DND-41 (cell line): ENCODE measurements at regions not wholly inside any gene's neighbourhood (a gene's known extent, or its start where the extent isn't known, plus 50 kb on each side); places are given as distances from the start of the nearest gene placed in this dataset.

ENCODE experiments used
- ATAC-seq: fragments of 200-7000 bp; cut with Tn5 transposase; 3 replicates; pipeline ENCODE4 v1.9.1; 2021; ENCODE audit warnings: low read depth; ENCODE audit not compliant: insufficient read depth
- DNase-seq: peaks from one replicate; pipeline ENCODE4 v3.0.0-alpha.2; 2020
- H2AFZ ChIP-seq: 2 replicates; pipeline ENCODE4 v1.6.0; 2012; ENCODE audit warnings: low read depth, low read length
- H3K27ac ChIP-seq: 2 replicates; pipeline ENCODE4 v1.5.1; 2012; ENCODE audit warnings: low read length, inconsistent platforms
- H3K27me3 ChIP-seq: fragments of 200-600 bp; sonication (generic); 2 replicates; pipeline ENCODE4 v1.6.0; 2012; ENCODE audit warnings: low read length, mild to moderate bottlenecking, inconsistent platforms; ENCODE audit not compliant: insufficient read depth, poor library complexity
- H3K36me3 ChIP-seq: 2 replicates; pipeline ENCODE4 v1.5.1; 2012; ENCODE audit warnings: low read length, inconsistent platforms; ENCODE audit not compliant: insufficient read depth
- H3K4me1 ChIP-seq: 2 replicates; pipeline ENCODE4 v1.5.1; 2012; ENCODE audit warnings: mild to moderate bottlenecking, low read length; ENCODE audit not compliant: insufficient read depth
- H3K4me2 ChIP-seq: 2 replicates; pipeline ENCODE4 v1.6.0; 2012; ENCODE audit warnings: mild to moderate bottlenecking, moderate library complexity, low read length, inconsistent platforms; ENCODE audit not compliant: insufficient read depth
- H3K4me3 ChIP-seq, 2 experiments: fragments of 200-600 bp in 1 of 2; shearing (Covaris generic) in 1 of 2; 2 replicates each; pipeline ENCODE4 v1.5.1; 2012 to 2016; ENCODE audit warnings: inconsistent platforms in 2 of 2, low read length in 2 of 2, mild to moderate bottlenecking in 2 of 2, low read depth in 1 of 2, moderate library complexity in 1 of 2
- H3K79me2 ChIP-seq: 2 replicates; pipeline ENCODE4 v1.6.0; 2012; ENCODE audit warnings: low read length, inconsistent platforms; ENCODE audit not compliant: insufficient read depth
- H3K9ac ChIP-seq: 2 replicates; pipeline ENCODE4 v1.6.0; 2012; ENCODE audit warnings: low read depth, mild to moderate bottlenecking, inconsistent platforms, low read length, moderate library complexity
- H3K9me3 ChIP-seq: 2 replicates; pipeline ENCODE4 v1.5.1; 2012; ENCODE audit warnings: low read length, moderate library complexity, mild to moderate bottlenecking, inconsistent platforms; ENCODE audit not compliant: insufficient read depth, severe bottlenecking
- H4K20me1 ChIP-seq: 2 replicates; pipeline ENCODE4 v1.6.0; 2012; ENCODE audit warnings: low read length; ENCODE audit not compliant: insufficient read depth
- EZH2 ChIP-seq: IDR thresholded peaks from 3 replicates; pipeline ENCODE4 v1.6.1; 2012; ENCODE audit warnings: borderline replicate concordance, low read depth, mild to moderate bottlenecking, moderate library complexity, low read length, inconsistent platforms; ENCODE audit not compliant: severe bottlenecking
- TF ChIP-seq, protein P1 (sequence below): IDR thresholded peaks from 2 replicates; pipeline ENCODE4 v1.5.1; 2012; ENCODE audit warnings: borderline replicate concordance, low read length, moderate library complexity, mild to moderate bottlenecking; ENCODE audit not compliant: poor library complexity, severe bottlenecking; ENCODE audit errors: extremely low read depth

GRCh38 chr21:17726047-17726829 is 92.9 kb downstream of the C21orf91 start:
- H3K27ac ChIP-seq = no peak overlapping the region
- DNase-seq = no peak

DNA sequence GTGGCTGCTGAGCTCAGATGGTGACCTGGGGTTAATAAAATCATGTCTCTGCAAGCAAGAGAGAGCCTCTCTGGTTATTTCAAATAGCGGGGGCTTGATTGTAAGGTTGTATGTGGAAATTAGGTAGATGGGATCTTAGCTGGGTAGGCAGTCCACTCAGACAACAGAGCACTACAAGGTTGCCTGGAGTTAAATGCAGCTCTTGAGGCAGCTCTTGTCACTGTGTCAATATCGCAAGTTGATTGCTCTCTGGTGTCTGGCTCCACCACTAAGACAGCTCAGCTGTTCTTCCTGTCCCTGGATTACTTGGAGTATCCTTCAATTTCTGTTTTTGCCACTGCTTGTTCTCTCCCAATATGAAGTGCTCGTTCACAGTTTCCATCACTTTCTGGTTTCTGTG is 93.8 kb downstream of the C21orf91 start:
- Histone ChIP-seq H3K36me3 (no peaks in the 10 kb centered on the region), H3K4me3 (no peak overlapping the region), H3K9me3 (no peaks in the 10 kb centered on the region), H3K79me2 (no peaks in the 10 kb centered on the region), H3K4me1 (no peaks in the 10 kb centered on the region), H3K27me3 (no peaks in the 10 kb centered on the region), H3K27ac (no peak overlapping the region), H3K4me2 (no peak overlapping the region), H3K9ac (no peak overlapping the region), H4K20me1 (no peaks in the 10 kb centered on the region), H2AFZ (no peak overlapping the region)
- DNase-seq (no peak), ATAC-seq (no peak)
- no peak for TF ChIP-seq EZH2
- TF ChIP-seq, protein P1, sequence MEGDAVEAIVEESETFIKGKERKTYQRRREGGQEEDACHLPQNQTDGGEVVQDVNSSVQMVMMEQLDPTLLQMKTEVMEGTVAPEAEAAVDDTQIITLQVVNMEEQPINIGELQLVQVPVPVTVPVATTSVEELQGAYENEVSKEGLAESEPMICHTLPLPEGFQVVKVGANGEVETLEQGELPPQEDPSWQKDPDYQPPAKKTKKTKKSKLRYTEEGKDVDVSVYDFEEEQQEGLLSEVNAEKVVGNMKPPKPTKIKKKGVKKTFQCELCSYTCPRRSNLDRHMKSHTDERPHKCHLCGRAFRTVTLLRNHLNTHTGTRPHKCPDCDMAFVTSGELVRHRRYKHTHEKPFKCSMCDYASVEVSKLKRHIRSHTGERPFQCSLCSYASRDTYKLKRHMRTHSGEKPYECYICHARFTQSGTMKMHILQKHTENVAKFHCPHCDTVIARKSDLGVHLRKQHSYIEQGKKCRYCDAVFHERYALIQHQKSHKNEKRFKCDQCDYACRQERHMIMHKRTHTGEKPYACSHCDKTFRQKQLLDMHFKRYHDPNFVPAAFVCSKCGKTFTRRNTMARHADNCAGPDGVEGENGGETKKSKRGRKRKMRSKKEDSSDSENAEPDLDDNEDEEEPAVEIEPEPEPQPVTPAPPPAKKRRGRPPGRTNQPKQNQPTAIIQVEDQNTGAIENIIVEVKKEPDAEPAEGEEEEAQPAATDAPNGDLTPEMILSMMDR = no peak

More at GRCh38 chr21:17726047-17726829, 92.9 kb downstream of the C21orf91 start:
- H3K79me2 ChIP-seq = no peaks in the 10 kb centered on the region
- H3K4me1 ChIP-seq = no peaks in the 10 kb centered on the region
- H3K4me3 ChIP-seq = no peak overlapping the region
- no peak overlapping the region for H3K9ac ChIP-seq
- no peak overlapping the region for H3K4me2 ChIP-seq
- H3K27me3 ChIP-seq = no peaks in the 10 kb centered on the region
- ATAC-seq = no peak
- H2AFZ ChIP-seq = no peak overlapping the region
- H3K9me3 ChIP-seq = no peaks in the 10 kb centered on the region
- H4K20me1 ChIP-seq = no peaks in the 10 kb centered on the region
- no peaks in the 10 kb centered on the region for H3K36me3 ChIP-seq
- TF ChIP-seq EZH2 = no peak
- TF ChIP-seq, protein P1 = peak; percentile 2

GRCh38 chr21:17712887-17713286 is 100.2 kb upstream of the BTG3 start:
- Histone ChIP-seq H2AFZ (no peak overlapping the region), H3K9ac (no peak overlapping the region), H3K4me2 (no peak overlapping the region), H3K4me3 (no peak overlapping the region), H3K27ac (no peak overlapping the region), H3K4me1 (no peaks in the 10 kb centered on the region), H3K36me3 (no peaks in the 10 kb centered on the region), H3K79me2 (no peaks in the 10 kb centered on the region), H3K27me3 (no peaks in the 10 kb centered on the region), H4K20me1 (no peaks in the 10 kb centered on the region), H3K9me3 (no peaks in the 10 kb centered on the region)
- TF ChIP-seq, protein P1 = no peak
- TF ChIP-seq EZH2 = no peak
- DNase-seq (no peak), ATAC-seq (no peak)
